Smooth muscle cell (in vitro differentiated cells): ENCODE measurements at regions not wholly inside any gene's neighbourhood (a gene's known extent, or its start where the extent isn't known, plus 50 kb on each side); places are given as distances from the start of the nearest gene placed in this dataset. TPM values are rescaled to one million over a fixed set of nuclear protein-coding genes. Genes with fewer than 3 reads are reported as not detected.

Experiments
- DNase-seq: peaks from one replicate; lab custom pipeline; 2025; ENCODE audit not compliant: unreplicated experiment; lab: John Stamatoyannopoulos, UW
- H2AFZ ChIP-seq: fragments of 200-600 bp; sonication (generic); 2 replicates; pipeline ENCODE4 v1.6.0; 2016; ENCODE audit warnings: antibody characterized with exemption, low read depth, mild to moderate bottlenecking
- H3F3A ChIP-seq: fragments of 200-600 bp; sonication (generic); 2 replicates; pipeline ENCODE4 v1.6.0; 2017; ENCODE audit warnings: antibody characterized with exemption, low read depth
- H3K27ac ChIP-seq: fragments of 200-600 bp; sonication (generic); 2 replicates; pipeline ENCODE4 v1.5.1; 2016; ENCODE audit warnings: low read depth, mild to moderate bottlenecking
- H3K27me3 ChIP-seq: fragments of 200-600 bp; sonication (generic); 2 replicates; pipeline ENCODE4 v1.6.1; 2016; ENCODE audit warnings: low read depth, mild to moderate bottlenecking
- H3K36me3 ChIP-seq: fragments of 200-600 bp; sonication (generic); 2 replicates; pipeline ENCODE4 v1.5.1; 2016; ENCODE audit warnings: low read depth
- H3K4me1 ChIP-seq: fragments of 200-600 bp; sonication (generic); 2 replicates; pipeline ENCODE4 v1.5.1; 2016; ENCODE audit warnings: low read depth
- H3K4me2 ChIP-seq: fragments of 200-600 bp; sonication (generic); 2 replicates; pipeline ENCODE4 v1.6.0; 2016; ENCODE audit warnings: mild to moderate bottlenecking
- H3K4me3 ChIP-seq: fragments of 200-600 bp; sonication (generic); 2 replicates; pipeline ENCODE4 v1.5.1; 2016; ENCODE audit warnings: mild to moderate bottlenecking
- H3K79me2 ChIP-seq: fragments of 200-600 bp; sonication (generic); 2 replicates; pipeline ENCODE4 v1.6.0; 2016; ENCODE audit warnings: low read depth, mild to moderate bottlenecking
- H3K9ac ChIP-seq: fragments of 200-600 bp; sonication (generic); 2 replicates; pipeline ENCODE4 v1.6.0; 2016; ENCODE audit warnings: low read depth
- H3K9me3 ChIP-seq: fragments of 200-600 bp; sonication (generic); replicated peaks from 2 replicates; pipeline ENCODE4 v1.5.1; 2016; ENCODE audit warnings: low read depth
- H4K20me1 ChIP-seq: fragments of 200-600 bp; sonication (generic); 2 replicates; pipeline ENCODE4 v1.6.0; 2016; ENCODE audit warnings: low read depth
- CTCF ChIP-seq: fragments of 200-600 bp; sonication (generic); IDR thresholded peaks from 2 replicates; pipeline ENCODE4 v1.5.1; 2017; ENCODE audit warnings: borderline replicate concordance, mild to moderate bottlenecking, antibody characterized with exemption; ENCODE audit not compliant: insufficient read depth, poor library complexity, severe bottlenecking
- WGBS: methylation state at CpG from one replicate; pipeline ENCODE4 v1.1.7; 2016; ENCODE audit warnings: low lambda C conversion rate; 5-methylcytosine and 5-hydroxymethylcytosine counted together
- small RNA-seq: library from RNA; depleted of rRNA; stranded (forward); fragments of <200 nt; gene quantifications from one replicate; pipeline ENCODE3, GENCODE V24; 2014

- no peak overlapping the region for H3K27ac ChIP-seq
- no peaks in the 10 kb centered on the region for H3K9me3 ChIP-seq
- no peaks in the 10 kb centered on the region for H3K79me2 ChIP-seq
- no peaks in the 10 kb centered on the region for H4K20me1 ChIP-seq
- TF ChIP-seq CTCF = peak; percentile 7
- 97% methylated on average over 2 of the region's 2 CpGs for WGBS
- no peaks in the 10 kb centered on the region for H3K36me3 ChIP-seq
- DNase-seq = no peak
- no peak overlapping the region for H3K4me3 ChIP-seq
- H3K4me2 ChIP-seq = no peak overlapping the region
- no peaks in the 10 kb centered on the region for H3F3A ChIP-seq
- H2AFZ ChIP-seq = no peak overlapping the region
- no peak overlapping the region for H3K9ac ChIP-seq
- H3K4me1 ChIP-seq = no peaks in the 10 kb centered on the region
- no peaks in the 10 kb centered on the region for H3K27me3 ChIP-seq
Measured at GRCh38 chr4:112982680-112983079, 66.8 kb upstream of the ANK2 start.

GRCh38 chr4:112994732-112995464 is 54.6 kb upstream of the ANK2 start:
- Histone ChIP-seq H3K9ac (no peak overlapping the region), H3K36me3 (no peaks in the 10 kb centered on the region), H4K20me1 (no peaks in the 10 kb centered on the region), H3K4me3 (no peak overlapping the region), H3K4me2 (no peak overlapping the region), H3F3A (no peaks in the 10 kb centered on the region), H3K27me3 (no peaks in the 10 kb centered on the region), H3K4me1 (peaks cover 6% of the 10 kb centered on the region), H3K9me3 (no peaks in the 10 kb centered on the region), H3K79me2 (no peaks in the 10 kb centered on the region), H2AFZ (no peak overlapping the region), H3K27ac (no peak overlapping the region)
- no peak for DNase-seq
- TF ChIP-seq CTCF = no peak
- 98% methylated on average over 3 of the region's 3 CpGs for WGBS

Small RNA genes lying in the stretch of these regions (small RNA-seq; reads per million reads assigned to genes)
- not detected for gene AC017007.1
- gene RF00019 = not detected
